Daoy (cell line): ENCODE measurements at regions not wholly inside any gene's neighbourhood (a gene's known extent, or its start where the extent isn't known, plus 50 kb on each side); places are given as distances from the start of the nearest gene placed in this dataset.
A peak's percentile ranks its signal among the peaks of the same experiment; 100 is the strongest.
"Not testable (repeated sequence)": the region's sequence is repeated elsewhere in the genome, so short reads cannot be mapped to it uniquely, and the experiment has no call there.

Experiments
- DNase-seq: peaks from one replicate; pipeline ENCODE4 v3.0.0-alpha.2; 2015; ENCODE audit warnings: low read depth

- no peak for DNase-seq
Measured at GRCh38 chr13:44750630-44751029, 174.5 kb upstream of the TSC22D1 start.

GRCh38 chr13:44749906-44750305 is 173.8 kb upstream of the TSC22D1 start:
- DNase-seq = no peak

- no peak for DNase-seq
Measured at GRCh38 chr13:44748439-44748838, 172.3 kb upstream of the TSC22D1 start.

- DNase-seq = no peak
Measured at GRCh38 chr13:44747179-44747578, 171.0 kb upstream of the TSC22D1 start.

GRCh38 chr13:44746690-44747089 is 170.6 kb upstream of the TSC22D1 start:
- no peak for DNase-seq

GRCh38 chr13:44744880-44745633 is 168.9 kb upstream of the TSC22D1 start:
- DNase-seq = no peak

GRCh38 chr13:44739539-44739938 is 163.4 kb upstream of the TSC22D1 start:
- DNase-seq = no peak

GRCh38 chr13:44739120-44739519 is 163.0 kb upstream of the TSC22D1 start:
- DNase-seq = no peak

- DNase-seq = no peak
Measured at GRCh38 chr13:44738463-44738862, 162.3 kb upstream of the TSC22D1 start.

GRCh38 chr13:44735806-44736205 is 159.7 kb upstream of the TSC22D1 start:
- DNase-seq = no peak

GRCh38 chr13:44734201-44734707 is 158.1 kb upstream of the TSC22D1 start:
- peak; percentile 63 for DNase-seq

- no peak for DNase-seq
Measured at GRCh38 chr13:44732503-44733098, 156.5 kb upstream of the TSC22D1 start.

GRCh38 chr13:44730851-44731250 is 154.7 kb upstream of the TSC22D1 start:
- DNase-seq = no peak

GRCh38 chr13:44730099-44730498 is 154.0 kb upstream of the TSC22D1 start:
- DNase-seq = no peak

GRCh38 chr13:44727591-44727990 is 151.5 kb upstream of the TSC22D1 start:
- not testable (repeated sequence) for DNase-seq

- no peak for DNase-seq
Measured at GRCh38 chr13:44726778-44727177, 150.6 kb upstream of the TSC22D1 start.

GRCh38 chr13:44726214-44726613 is 150.1 kb upstream of the TSC22D1 start:
- DNase-seq = no peak

- DNase-seq = peak; percentile 66
Measured at GRCh38 chr13:44719857-44720671, 143.9 kb upstream of the TSC22D1 start.

GRCh38 chr13:44718467-44718866 is 142.3 kb upstream of the TSC22D1 start:
- DNase-seq = no peak

GRCh38 chr13:44715287-44716230 is 139.4 kb upstream of the TSC22D1 start:
- DNase-seq = no peak

- DNase-seq = peak; percentile 90
Measured at GRCh38 chr13:44713788-44714469, 137.8 kb upstream of the TSC22D1 start.
